G401.6 (cell line): ENCODE measurements at regions not wholly inside any gene's neighbourhood (a gene's known extent, or its start where the extent isn't known, plus 50 kb on each side); places are given as distances from the start of the nearest gene placed in this dataset.

Experiments
- FAIRE-seq: peaks from 2 replicates; lab custom pipeline; 2012; peaks lifted over from hg19 to GRCh38; lab: Jason Lieb, UNC

GRCh38 chr12:77571127-77571526 lies 259.6 kb upstream of the NAV3 start:
- FAIRE-seq = no peak

- no peak for FAIRE-seq
Measured at GRCh38 chr12:77569876-77570275, 260.8 kb upstream of the NAV3 start.

GRCh38 chr12:77560714-77561113 lies 270.0 kb upstream of the NAV3 start:
- FAIRE-seq = no peak

- FAIRE-seq = no peak
Measured at GRCh38 chr12:77559400-77560074, 271.2 kb upstream of the NAV3 start.

GRCh38 chr12:77555074-77555473 lies 275.6 kb upstream of the NAV3 start:
- FAIRE-seq = no peak

GRCh38 chr12:77553976-77554619 lies 276.6 kb upstream of the NAV3 start:
- FAIRE-seq = no peak

GRCh38 chr12:77549383-77550128 lies 281.1 kb upstream of the NAV3 start:
- no peak for FAIRE-seq

GRCh38 chr12:77548797-77549196 lies 281.9 kb upstream of the NAV3 start:
- FAIRE-seq = no peak

- no peak for FAIRE-seq
Measured at GRCh38 chr12:77540097-77540496, 290.6 kb upstream of the NAV3 start.

GRCh38 chr12:77537663-77538062 lies 293.0 kb upstream of the NAV3 start:
- FAIRE-seq = no peak

GRCh38 chr12:77535734-77536133 lies 295.0 kb upstream of the NAV3 start:
- FAIRE-seq = no peak

- FAIRE-seq = no peak
Measured at GRCh38 chr12:77531912-77532311, 298.8 kb upstream of the NAV3 start.

GRCh38 chr12:77522247-77522646 lies 308.4 kb upstream of the NAV3 start:
- no peak for FAIRE-seq

GRCh38 chr12:77521508-77522115 lies 309.1 kb upstream of the NAV3 start:
- FAIRE-seq = no peak

- no peak for FAIRE-seq
Measured at GRCh38 chr12:77514511-77514910, 316.2 kb upstream of the NAV3 start.

GRCh38 chr12:77510985-77511384 lies 319.7 kb upstream of the NAV3 start:
- no peak for FAIRE-seq

GRCh38 chr12:77504466-77504865 lies 326.2 kb upstream of the NAV3 start:
- no peak for FAIRE-seq

GRCh38 chr12:77500089-77500488 lies 330.6 kb upstream of the NAV3 start:
- FAIRE-seq = no peak

GRCh38 chr12:77497647-77498046 lies 333.0 kb upstream of the NAV3 start:
- FAIRE-seq = no peak

GRCh38 chr12:77496714-77497113 lies 334.0 kb upstream of the NAV3 start:
- FAIRE-seq = no peak

- FAIRE-seq = no peak
Measured at GRCh38 chr12:77494296-77494695, 336.4 kb upstream of the NAV3 start.

- no peak for FAIRE-seq
Measured at GRCh38 chr12:77493302-77494168, 337.2 kb upstream of the NAV3 start.
